ENCODE measurements at regions not wholly inside any gene's neighbourhood (a gene's known extent, or its start where the extent isn't known, plus 50 kb on each side); places are given as distances from the start of the nearest gene placed in this dataset.
"Not testable (repeated sequence)": the region's sequence is repeated elsewhere in the genome, so short reads cannot be mapped to it uniquely, and the experiment has no call there.

- H3K27ac ChIP-seq (ENCODE audit: low read depth, low read length, severe bottlenecking); H3K9me3 ChIP-seq (ENCODE audit: control insufficient read depth, low read length); H3K4me1 ChIP-seq (ENCODE audit: control insufficient read depth, insufficient read depth, low read length, poor library complexity, severe bottlenecking); H3K36me3 ChIP-seq (ENCODE audit: control insufficient read depth, insufficient read depth, low read length); H3K4me3 ChIP-seq (ENCODE audit: extremely low read depth, insufficient read depth, low read length, poor library complexity, severe bottlenecking): not testable (repeated sequence)
- 81 to 88% methylated on average over 12 of the region's 16 CpGs for WGBS, 2 experiments (ENCODE audit: insufficient coverage in 2 of 2)
Measured at GRCh38 chr10:90250784-90251183, 549.4 kb downstream of the KIF20B start.

GRCh38 chr10:90269699-90270098, 568.3 kb downstream of the KIF20B start:
- Histone ChIP-seq H3K4me3 (ENCODE audit: extremely low read depth, insufficient read depth, low read length, poor library complexity, severe bottlenecking) (no peak overlapping the region), H3K4me1 (ENCODE audit: control insufficient read depth, insufficient read depth, low read length, poor library complexity, severe bottlenecking) (no peaks in the 10 kb centered on the region), H3K27ac (ENCODE audit: low read depth, low read length, severe bottlenecking) (no peak overlapping the region), H3K36me3 (ENCODE audit: control insufficient read depth, insufficient read depth, low read length) (no peaks in the 10 kb centered on the region), H3K9me3 (ENCODE audit: control insufficient read depth, low read length) (no peaks in the 10 kb centered on the region)
- WGBS, 2 experiments (ENCODE audit: insufficient coverage in 2 of 2) = 29 to 50% methylated on average over 1 of the region's 2 CpGs

- no peak overlapping the region for H3K4me3 ChIP-seq (ENCODE audit: extremely low read depth, insufficient read depth, low read length, poor library complexity, severe bottlenecking)
- 92 to 96% methylated on average over 4 of the region's 5 CpGs for WGBS, 2 experiments (ENCODE audit: insufficient coverage in 2 of 2)
- no peaks in the 10 kb centered on the region for H3K9me3 ChIP-seq (ENCODE audit: control insufficient read depth, low read length)
- no peak overlapping the region for H3K27ac ChIP-seq (ENCODE audit: low read depth, low read length, severe bottlenecking)
- no peaks in the 10 kb centered on the region for H3K4me1 ChIP-seq (ENCODE audit: control insufficient read depth, insufficient read depth, low read length, poor library complexity, severe bottlenecking)
- H3K36me3 ChIP-seq (ENCODE audit: control insufficient read depth, insufficient read depth, low read length) = no peaks in the 10 kb centered on the region
Measured at GRCh38 chr10:90274721-90275468, 573.5 kb downstream of the KIF20B start.

DNA sequence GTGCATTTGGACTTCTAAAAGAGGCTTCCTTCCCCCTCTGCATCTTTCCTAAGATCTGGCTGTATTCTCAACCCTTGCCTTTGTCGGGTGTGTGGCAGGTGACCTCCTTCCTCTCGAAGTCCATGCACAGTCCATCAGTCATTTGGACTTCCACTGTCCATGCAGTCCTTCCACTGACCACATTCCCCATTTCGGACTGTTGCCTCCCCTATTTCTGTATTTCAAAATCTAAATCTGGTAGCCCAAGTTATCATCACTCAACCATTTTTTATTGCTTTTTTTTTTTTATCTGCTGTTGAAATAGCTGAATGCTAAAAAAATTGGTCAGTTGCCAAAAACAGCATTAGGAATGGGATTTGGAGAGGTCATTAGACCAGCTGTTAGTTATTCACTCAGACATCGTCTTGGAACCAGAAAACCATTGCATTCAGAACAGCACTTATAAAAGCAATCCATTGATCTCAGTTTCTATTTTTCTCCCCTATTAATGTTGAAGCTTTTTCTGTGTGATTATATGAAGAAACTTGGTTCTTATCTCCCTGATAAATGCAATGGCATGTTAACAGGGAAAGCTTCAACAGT, 575.6 kb downstream of the KIF20B start:
- H3K27ac ChIP-seq (ENCODE audit: low read depth, low read length, severe bottlenecking) = no peak overlapping the region
- 91 to 94% methylated on average over 3 of the region's 4 CpGs for WGBS, 2 experiments (ENCODE audit: insufficient coverage in 2 of 2)
- H3K9me3 ChIP-seq (ENCODE audit: control insufficient read depth, low read length) = no peaks in the 10 kb centered on the region
- no peaks in the 10 kb centered on the region for H3K4me1 ChIP-seq (ENCODE audit: control insufficient read depth, insufficient read depth, low read length, poor library complexity, severe bottlenecking)
- no peaks in the 10 kb centered on the region for H3K36me3 ChIP-seq (ENCODE audit: control insufficient read depth, insufficient read depth, low read length)
- no peak overlapping the region for H3K4me3 ChIP-seq (ENCODE audit: extremely low read depth, insufficient read depth, low read length, poor library complexity, severe bottlenecking)

DNA sequence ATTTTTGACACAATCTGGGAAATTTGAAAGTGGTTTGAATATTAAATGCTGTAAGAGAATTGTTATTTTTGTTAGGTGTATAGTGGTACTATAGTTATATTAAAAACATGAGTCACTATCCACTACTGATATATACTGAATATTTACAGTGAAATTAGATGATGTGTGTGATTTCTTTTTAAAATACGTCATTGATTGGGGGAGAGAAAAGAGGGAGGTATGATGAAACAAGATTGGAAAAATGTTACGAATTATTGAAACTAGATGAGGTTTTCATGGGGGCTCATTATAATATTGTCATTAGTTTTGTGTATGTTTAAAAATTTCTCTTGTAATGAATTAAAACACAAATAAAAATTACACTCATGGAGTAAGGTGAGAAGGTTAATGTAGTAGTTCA, 571.4 kb downstream of the HTR7 start:
- Histone ChIP-seq H3K36me3 (ENCODE audit: control insufficient read depth, insufficient read depth, low read length) (no peaks in the 10 kb centered on the region), H3K27ac (ENCODE audit: low read depth, low read length, severe bottlenecking) (no peak overlapping the region), H3K9me3 (ENCODE audit: control insufficient read depth, low read length) (no peaks in the 10 kb centered on the region), H3K4me3 (ENCODE audit: extremely low read depth, insufficient read depth, low read length, poor library complexity, severe bottlenecking) (no peak overlapping the region), H3K4me1 (ENCODE audit: control insufficient read depth, insufficient read depth, low read length, poor library complexity, severe bottlenecking) (no peaks in the 10 kb centered on the region)
- 93% methylated on average over 2 of the region's 2 CpGs; no CpG with 5 or more reads in 1 of the 2 experiments for WGBS, 2 experiments (ENCODE audit: insufficient coverage in 2 of 2)

GRCh38 chr10:90286941-90287340, 570.9 kb downstream of the HTR7 start:
- no peaks in the 10 kb centered on the region for H3K36me3 ChIP-seq (ENCODE audit: control insufficient read depth, insufficient read depth, low read length)
- WGBS, 2 experiments (ENCODE audit: insufficient coverage in 2 of 2) = 89 to 100% methylated on average over 1 of the region's 1 CpG
- no peaks in the 10 kb centered on the region for H3K9me3 ChIP-seq (ENCODE audit: control insufficient read depth, low read length)
- H3K4me1 ChIP-seq (ENCODE audit: control insufficient read depth, insufficient read depth, low read length, poor library complexity, severe bottlenecking) = no peaks in the 10 kb centered on the region
- no peak overlapping the region for H3K27ac ChIP-seq (ENCODE audit: low read depth, low read length, severe bottlenecking)
- H3K4me3 ChIP-seq (ENCODE audit: extremely low read depth, insufficient read depth, low read length, poor library complexity, severe bottlenecking) = no peak overlapping the region

- Histone ChIP-seq H3K36me3 (ENCODE audit: control insufficient read depth, insufficient read depth, low read length) (no peaks in the 10 kb centered on the region), H3K9me3 (ENCODE audit: control insufficient read depth, low read length) (no peaks in the 10 kb centered on the region), H3K4me3 (ENCODE audit: extremely low read depth, insufficient read depth, low read length, poor library complexity, severe bottlenecking) (no peak overlapping the region), H3K27ac (ENCODE audit: low read depth, low read length, severe bottlenecking) (no peak overlapping the region), H3K4me1 (ENCODE audit: control insufficient read depth, insufficient read depth, low read length, poor library complexity, severe bottlenecking) (no peaks in the 10 kb centered on the region)
- WGBS, 2 experiments (ENCODE audit: insufficient coverage in 2 of 2) = 38 to 67% methylated on average over 1 of the region's 1 CpG
Measured at GRCh38 chr10:90288391-90288933, 569.4 kb downstream of the HTR7 start.

DNA sequence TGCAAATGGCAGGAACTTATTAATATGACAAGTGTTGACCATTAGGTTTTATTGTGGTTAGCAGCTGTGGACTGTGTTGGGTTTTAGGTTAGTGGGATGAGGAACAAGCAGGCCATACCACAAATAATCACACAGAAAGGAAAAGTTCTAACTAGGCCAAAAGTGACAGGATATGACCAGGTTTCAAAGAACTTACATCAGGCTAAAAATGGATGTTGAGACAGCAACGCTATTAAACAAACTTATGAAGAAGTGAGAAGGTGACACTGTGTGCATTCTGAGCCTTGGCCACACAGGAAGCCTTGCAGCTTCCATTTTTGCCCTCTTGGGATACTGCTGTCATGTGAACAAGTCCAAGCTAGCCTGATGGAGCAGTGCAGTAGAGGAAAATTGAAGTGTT, 568.8 kb downstream of the HTR7 start:
- WGBS, 2 experiments (ENCODE audit: insufficient coverage in 2 of 2) = 83 to 100% methylated on average over 1 of the region's 1 CpG
- H3K36me3 ChIP-seq (ENCODE audit: control insufficient read depth, insufficient read depth, low read length) = no peaks in the 10 kb centered on the region
- H3K27ac ChIP-seq (ENCODE audit: low read depth, low read length, severe bottlenecking) = no peak overlapping the region
- no peak overlapping the region for H3K4me3 ChIP-seq (ENCODE audit: extremely low read depth, insufficient read depth, low read length, poor library complexity, severe bottlenecking)
- H3K9me3 ChIP-seq (ENCODE audit: control insufficient read depth, low read length) = no peaks in the 10 kb centered on the region
- H3K4me1 ChIP-seq (ENCODE audit: control insufficient read depth, insufficient read depth, low read length, poor library complexity, severe bottlenecking) = no peaks in the 10 kb centered on the region

- H3K36me3 ChIP-seq (ENCODE audit: control insufficient read depth, insufficient read depth, low read length) = no peaks in the 10 kb centered on the region
- WGBS, 2 experiments (ENCODE audit: insufficient coverage in 2 of 2) = 94% methylated on average over 2 of the region's 4 CpGs; no CpG with 5 or more reads in 1 of the 2 experiments
- no peak overlapping the region for H3K27ac ChIP-seq (ENCODE audit: low read depth, low read length, severe bottlenecking)
- no peaks in the 10 kb centered on the region for H3K4me1 ChIP-seq (ENCODE audit: control insufficient read depth, insufficient read depth, low read length, poor library complexity, severe bottlenecking)
- H3K9me3 ChIP-seq (ENCODE audit: control insufficient read depth, low read length) = no peaks in the 10 kb centered on the region
- no peak overlapping the region for H3K4me3 ChIP-seq (ENCODE audit: extremely low read depth, insufficient read depth, low read length, poor library complexity, severe bottlenecking)
Measured at GRCh38 chr10:90293616-90294015, 564.2 kb downstream of the HTR7 start.

GRCh38 chr10:90294821-90295540, 562.9 kb downstream of the HTR7 start:
- H3K9me3 ChIP-seq (ENCODE audit: control insufficient read depth, low read length); H3K27ac ChIP-seq (ENCODE audit: low read depth, low read length, severe bottlenecking); H3K4me3 ChIP-seq (ENCODE audit: extremely low read depth, insufficient read depth, low read length, poor library complexity, severe bottlenecking); H3K36me3 ChIP-seq (ENCODE audit: control insufficient read depth, insufficient read depth, low read length); H3K4me1 ChIP-seq (ENCODE audit: control insufficient read depth, insufficient read depth, low read length, poor library complexity, severe bottlenecking): not testable (repeated sequence)
- 77 to 81% methylated on average over 9 of the region's 11 CpGs for WGBS, 2 experiments (ENCODE audit: insufficient coverage in 2 of 2)

Data from mesodermal cell (in vitro differentiated cells).